Muscle of leg (tissue), 3 donors: ENCODE measurements at regions not wholly inside any gene's neighbourhood (a gene's known extent, or its start where the extent isn't known, plus 50 kb on each side); places are given as distances from the start of the nearest gene placed in this dataset.

Experiments
- DNase-seq: peaks from one replicate; pipeline ENCODE4 v3.0.0; 2013
- H3K27ac ChIP-seq: one replicate; pipeline ENCODE4 v1.5.1; 2013; ENCODE audit warnings: mild to moderate bottlenecking, low read length, control low read depth
- H3K27me3 ChIP-seq: one replicate; pipeline ENCODE4 v1.6.1; 2013; ENCODE audit warnings: low read length; ENCODE audit not compliant: control insufficient read depth, insufficient read depth
- H3K36me3 ChIP-seq: one replicate; pipeline ENCODE4 v1.6.1; 2013; ENCODE audit warnings: low read length; ENCODE audit not compliant: control insufficient read depth, insufficient read depth
- H3K4me1 ChIP-seq: one replicate; pipeline ENCODE4 v1.6.1; 2013; ENCODE audit warnings: low read length; ENCODE audit not compliant: control insufficient read depth, insufficient read depth
- H3K4me3 ChIP-seq: one replicate; pipeline ENCODE4 v1.5.1; 2013; ENCODE audit warnings: low read length, control low read depth
- H3K9me3 ChIP-seq: replicated peaks from 2 replicates; pipeline ENCODE4 v1.6.1; 2013; ENCODE audit warnings: low read depth, low read length; ENCODE audit not compliant: control insufficient read depth
- WGBS: methylation state at CpG from one replicate; pipeline ENCODE4 v1.1.5; 2013; ENCODE audit warnings: missing lambda C conversion rate; ENCODE audit not compliant: insufficient coverage; 5-methylcytosine and 5-hydroxymethylcytosine counted together

- 80% methylated on average over 1 of the region's 8 CpGs for WGBS
- peaks cover 13% of the 10 kb centered on the region for H3K4me1 ChIP-seq
- H3K27ac ChIP-seq = no peak overlapping the region
- no peak for DNase-seq
- H3K4me3 ChIP-seq = no peak overlapping the region
- no peaks in the 10 kb centered on the region for H3K9me3 ChIP-seq
- H3K36me3 ChIP-seq = no peaks in the 10 kb centered on the region
- peaks cover 30% of the 10 kb centered on the region for H3K27me3 ChIP-seq
Measured at GRCh38 chr5:73267766-73268435, 94.9 kb downstream of the TMEM174 start.

GRCh38 chr5:73266925-73267765 is 94.2 kb downstream of the TMEM174 start:
- Histone ChIP-seq H3K27ac (peak overlapping the region; percentile 80), H3K9me3 (no peaks in the 10 kb centered on the region), H3K36me3 (no peaks in the 10 kb centered on the region), H3K27me3 (peaks cover 30% of the 10 kb centered on the region), H3K4me3 (no peak overlapping the region), H3K4me1 (peaks cover 13% of the 10 kb centered on the region)
- WGBS = 36% methylated on average over 7 of the region's 18 CpGs
- DNase-seq = no peak

GRCh38 chr5:73266176-73266738 is 93.3 kb downstream of the TMEM174 start:
- DNase-seq = peak; percentile 75
- peaks cover 13% of the 10 kb centered on the region for H3K4me1 ChIP-seq
- peak overlapping the region; percentile 80 for H3K27ac ChIP-seq
- H3K27me3 ChIP-seq = peaks cover 30% of the 10 kb centered on the region
- 94% methylated on average over 2 of the region's 5 CpGs for WGBS
- no peak overlapping the region for H3K4me3 ChIP-seq
- no peaks in the 10 kb centered on the region for H3K36me3 ChIP-seq
- no peaks in the 10 kb centered on the region for H3K9me3 ChIP-seq

GRCh38 chr5:73265641-73266040 is 92.6 kb downstream of the TMEM174 start:
- H3K36me3 ChIP-seq = no peaks in the 10 kb centered on the region
- no peaks in the 10 kb centered on the region for H3K9me3 ChIP-seq
- peaks cover 13% of the 10 kb centered on the region for H3K4me1 ChIP-seq
- no peak overlapping the region for H3K4me3 ChIP-seq
- peak overlapping the region; percentile 80 for H3K27ac ChIP-seq
- H3K27me3 ChIP-seq = peaks cover 30% of the 10 kb centered on the region
- WGBS = no CpG with 5 or more reads among the region's 3 CpGs
- DNase-seq = peak; percentile 49

GRCh38 chr5:73264631-73265030 is 91.6 kb downstream of the TMEM174 start:
- Histone ChIP-seq H3K4me3 (no peak overlapping the region), H3K27me3 (peaks cover 21% of the 10 kb centered on the region), H3K4me1 (peaks cover 13% of the 10 kb centered on the region), H3K27ac (no peak overlapping the region), H3K9me3 (no peaks in the 10 kb centered on the region), H3K36me3 (no peaks in the 10 kb centered on the region)
- WGBS = 61% methylated on average over 2 of the region's 5 CpGs
- DNase-seq = no peak

- Histone ChIP-seq H3K36me3 (no peaks in the 10 kb centered on the region), H3K4me1 (peaks cover 13% of the 10 kb centered on the region), H3K9me3 (no peaks in the 10 kb centered on the region), H3K4me3 (no peak overlapping the region), H3K27me3 (peaks cover 15% of the 10 kb centered on the region), H3K27ac (no peak overlapping the region)
- DNase-seq = no peak
Measured at GRCh38 chr5:73263001-73263710, 90.2 kb downstream of the TMEM174 start.

- no peak overlapping the region for H3K4me3 ChIP-seq
- no peaks in the 10 kb centered on the region for H3K36me3 ChIP-seq
- no peak for DNase-seq
- WGBS = no CpG with 5 or more reads among the region's 1 CpG
- no peaks in the 10 kb centered on the region for H3K4me1 ChIP-seq
- H3K9me3 ChIP-seq = no peaks in the 10 kb centered on the region
- peaks cover 5% of the 10 kb centered on the region for H3K27me3 ChIP-seq
- H3K27ac ChIP-seq = no peak overlapping the region
Measured at GRCh38 chr5:73256862-73257261, 83.9 kb downstream of the TMEM174 start.

GRCh38 chr5:73256462-73256861 is 83.5 kb downstream of the TMEM174 start:
- no peaks in the 10 kb centered on the region for H3K9me3 ChIP-seq

GRCh38 chr5:73256012-73256411 is 83.0 kb downstream of the TMEM174 start:
- H3K9me3 ChIP-seq = no peaks in the 10 kb centered on the region
- peaks cover 7% of the 10 kb centered on the region for H3K27me3 ChIP-seq
- no peak overlapping the region for H3K4me3 ChIP-seq
- no peak for DNase-seq
- no peaks in the 10 kb centered on the region for H3K4me1 ChIP-seq
- no peak overlapping the region for H3K27ac ChIP-seq
- 40% methylated on average over 5 of the region's 6 CpGs for WGBS
- no peaks in the 10 kb centered on the region for H3K36me3 ChIP-seq

More at GRCh38 chr5:73256462-73256861, 83.5 kb downstream of the TMEM174 start:
- peaks cover 7% of the 10 kb centered on the region for H3K27me3 ChIP-seq
- no peaks in the 10 kb centered on the region for H3K36me3 ChIP-seq
- no peaks in the 10 kb centered on the region for H3K4me1 ChIP-seq
- no peak overlapping the region for H3K27ac ChIP-seq
- no peak overlapping the region for H3K4me3 ChIP-seq
- no CpG with 5 or more reads among the region's 2 CpGs for WGBS
- DNase-seq = no peak

GRCh38 chr5:73254642-73255041 is 81.6 kb downstream of the TMEM174 start:
- DNase-seq = peak; percentile 28
- Histone ChIP-seq H3K4me1 (no peaks in the 10 kb centered on the region), H3K27ac (no peak overlapping the region), H3K36me3 (no peaks in the 10 kb centered on the region), H3K27me3 (peaks cover 7% of the 10 kb centered on the region), H3K4me3 (no peak overlapping the region), H3K9me3 (no peaks in the 10 kb centered on the region)
- WGBS = no CpG with 5 or more reads among the region's 3 CpGs
